HG03097 (cell line): ENCODE measurements at regions not wholly inside any gene's neighbourhood (a gene's known extent, or its start where the extent isn't known, plus 50 kb on each side); places are given as distances from the start of the nearest gene placed in this dataset.

Experiments used
- ATAC-seq: cut with Tn5 transposase; IDR thresholded peaks from one replicate; pipeline ENCODE4 v1.9.1; 2021; ENCODE audit not compliant: unreplicated experiment, low FRiP score

- no peak for ATAC-seq
Measured at GRCh38 chr2:34104601-34105000, 505.5 kb upstream of the FAM98A start.

DNA sequence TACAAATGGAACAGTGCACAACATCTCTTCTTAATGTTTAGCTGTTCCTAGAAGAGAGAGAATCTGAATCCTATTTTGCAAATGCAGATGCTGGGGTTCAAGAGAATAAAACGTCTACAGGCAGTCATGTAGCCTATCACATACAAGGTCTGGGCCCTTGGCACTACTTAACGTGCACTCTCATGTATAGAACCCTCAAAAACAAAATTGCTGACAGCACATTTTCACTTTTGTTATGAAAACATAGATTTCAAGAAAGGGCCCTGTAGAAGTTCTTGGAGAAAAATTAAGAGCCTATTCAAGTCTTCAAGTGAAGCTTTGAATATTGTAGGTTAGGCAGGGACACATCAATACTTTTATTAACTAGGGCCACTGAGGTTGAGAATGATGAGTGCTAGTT is 504.3 kb upstream of the FAM98A start:
- no peak for ATAC-seq

DNA sequence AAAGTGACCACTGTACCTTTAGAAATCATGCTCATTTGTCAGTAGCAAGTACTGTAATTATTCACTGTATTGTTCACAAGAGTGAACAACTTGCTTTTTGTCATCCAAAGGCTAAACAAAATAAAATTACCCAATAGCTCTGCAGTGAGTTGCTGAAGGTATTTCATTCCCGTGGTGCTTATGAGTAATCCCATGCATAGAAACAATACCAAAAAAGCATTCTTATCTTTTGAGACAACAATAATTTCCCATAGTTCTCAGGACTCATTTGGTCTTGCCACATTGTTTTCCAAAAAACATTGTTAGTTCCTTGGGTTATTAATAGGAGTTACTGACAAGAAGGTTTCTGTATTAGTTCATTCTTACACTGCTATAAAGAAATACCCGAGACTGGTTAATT is 503.2 kb upstream of the FAM98A start:
- no peak for ATAC-seq

- no peak for ATAC-seq
Measured at GRCh38 chr2:34099377-34099776, 500.3 kb upstream of the FAM98A start.

DNA sequence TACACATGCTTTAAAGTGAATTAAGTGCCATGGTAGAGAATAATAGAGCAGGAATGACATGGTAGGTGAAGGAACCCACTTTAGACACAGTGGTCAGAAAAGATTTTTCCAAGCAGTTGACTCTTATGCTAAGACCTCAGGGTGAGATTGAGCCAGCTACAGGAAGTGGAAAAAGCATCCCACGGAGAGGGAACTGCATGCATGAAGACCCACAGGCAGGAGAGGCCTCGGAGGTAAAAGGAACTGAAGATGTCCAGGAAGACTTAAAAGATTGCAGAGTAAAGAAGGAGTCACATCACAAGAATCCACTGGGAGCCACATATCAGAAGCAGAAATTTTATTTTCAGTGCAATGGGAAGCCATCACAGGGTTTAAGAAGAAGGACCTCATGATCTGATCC is 499.2 kb upstream of the FAM98A start:
- no peak for ATAC-seq

DNA sequence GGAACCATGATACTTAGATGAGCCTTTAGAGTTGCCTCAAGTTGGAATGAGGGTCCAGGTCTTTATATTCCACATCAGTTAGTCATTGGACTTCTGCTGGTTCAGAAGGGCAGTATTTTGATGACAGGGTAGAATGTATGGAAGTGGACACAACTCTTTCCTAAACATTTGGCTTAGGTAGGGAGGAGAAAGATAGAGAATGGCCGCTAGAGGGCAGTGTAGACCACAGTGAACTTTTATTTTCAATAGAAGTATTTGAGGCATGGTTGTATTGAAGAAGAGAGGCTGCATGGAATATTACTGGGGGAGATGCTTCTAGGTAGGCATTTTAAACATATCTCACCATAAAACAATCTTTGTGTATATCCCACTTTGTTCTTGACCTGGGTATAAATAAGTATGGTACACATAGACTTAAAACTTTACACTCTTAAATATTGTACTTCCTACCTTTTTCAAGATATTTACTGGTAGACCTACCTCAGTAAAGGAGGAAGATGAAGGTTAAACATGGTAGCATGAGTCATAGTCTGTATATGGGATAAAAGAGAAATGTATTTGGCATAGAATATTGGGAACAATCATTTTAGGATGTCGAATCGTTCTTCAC is 497.6 kb upstream of the FAM98A start:
- ATAC-seq = peak; percentile 67

- no peak for ATAC-seq
Measured at GRCh38 chr2:34093790-34094189, 494.7 kb upstream of the FAM98A start.

GRCh38 chr2:34070196-34070595 is 471.1 kb upstream of the FAM98A start:
- ATAC-seq = no peak

GRCh38 chr2:34069604-34070003 is 470.5 kb upstream of the FAM98A start:
- no peak for ATAC-seq

DNA sequence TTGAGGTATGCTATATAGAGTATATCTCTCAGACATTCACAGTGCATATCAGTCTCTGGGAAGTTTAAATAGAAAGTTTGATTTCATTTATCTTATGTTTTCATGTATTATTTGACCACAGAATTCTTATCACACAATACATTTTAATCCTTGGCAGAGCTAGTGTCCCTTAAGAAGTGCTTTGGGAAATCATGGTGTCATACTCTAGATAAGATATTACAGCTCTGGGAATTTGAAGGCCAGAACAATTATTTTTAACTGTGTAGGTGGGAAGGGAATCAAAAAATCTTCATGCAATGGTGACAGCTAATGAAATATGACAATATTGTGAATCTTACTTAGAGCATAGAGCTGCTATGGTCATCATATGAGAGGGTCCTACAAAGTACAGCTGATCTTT is 451.3 kb upstream of the FAM98A start:
- ATAC-seq = no peak

GRCh38 chr2:34045101-34045655 is 446.1 kb upstream of the FAM98A start:
- no peak for ATAC-seq

DNA sequence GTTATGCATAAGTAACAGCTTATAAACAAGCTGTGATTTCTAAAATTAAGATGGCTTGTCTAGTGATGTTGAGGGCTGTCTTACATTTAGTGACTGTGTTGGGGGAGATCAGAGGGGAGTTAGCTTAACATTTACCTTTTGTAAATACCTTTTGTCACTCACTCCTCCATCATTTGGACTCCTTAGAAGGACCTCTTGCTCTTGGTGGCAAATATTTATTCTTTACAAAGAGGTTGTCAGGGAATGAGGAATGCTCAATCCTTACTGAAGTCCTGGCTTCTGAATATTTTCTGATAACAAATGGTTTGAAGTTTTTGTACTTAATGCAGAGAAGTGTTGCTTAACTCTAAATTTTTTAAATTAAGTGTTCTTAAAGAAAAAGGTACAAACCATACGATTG is 438.8 kb upstream of the FAM98A start:
- ATAC-seq = no peak

GRCh38 chr2:34037157-34037556 is 438.1 kb upstream of the FAM98A start:
- ATAC-seq = no peak

GRCh38 chr2:34031097-34031496 is 432.0 kb upstream of the FAM98A start:
- ATAC-seq = no peak

DNA sequence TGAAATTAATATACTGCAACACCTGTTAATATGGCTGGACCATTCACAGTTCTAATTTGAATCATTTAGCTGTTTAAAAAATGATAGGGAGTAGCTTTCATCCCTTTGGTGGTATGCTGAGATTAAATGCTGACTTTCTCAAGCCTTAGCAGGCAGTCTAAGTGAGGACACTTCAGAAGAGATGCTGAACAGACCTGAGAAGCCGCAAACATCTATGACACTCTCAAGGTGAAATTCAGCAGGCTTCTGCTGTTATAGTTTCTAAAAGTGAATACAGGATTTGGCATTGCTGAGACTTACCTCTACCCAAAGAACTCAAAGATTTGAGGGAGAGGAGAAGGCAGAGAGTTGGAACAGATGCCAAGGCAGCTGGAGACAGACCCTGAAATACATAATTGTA is 431.2 kb upstream of the FAM98A start:
- ATAC-seq = no peak

- ATAC-seq = no peak
Measured at GRCh38 chr2:34029073-34029472, 430.0 kb upstream of the FAM98A start.

- no peak for ATAC-seq
Measured at GRCh38 chr2:34025196-34025595, 426.1 kb upstream of the FAM98A start.

DNA sequence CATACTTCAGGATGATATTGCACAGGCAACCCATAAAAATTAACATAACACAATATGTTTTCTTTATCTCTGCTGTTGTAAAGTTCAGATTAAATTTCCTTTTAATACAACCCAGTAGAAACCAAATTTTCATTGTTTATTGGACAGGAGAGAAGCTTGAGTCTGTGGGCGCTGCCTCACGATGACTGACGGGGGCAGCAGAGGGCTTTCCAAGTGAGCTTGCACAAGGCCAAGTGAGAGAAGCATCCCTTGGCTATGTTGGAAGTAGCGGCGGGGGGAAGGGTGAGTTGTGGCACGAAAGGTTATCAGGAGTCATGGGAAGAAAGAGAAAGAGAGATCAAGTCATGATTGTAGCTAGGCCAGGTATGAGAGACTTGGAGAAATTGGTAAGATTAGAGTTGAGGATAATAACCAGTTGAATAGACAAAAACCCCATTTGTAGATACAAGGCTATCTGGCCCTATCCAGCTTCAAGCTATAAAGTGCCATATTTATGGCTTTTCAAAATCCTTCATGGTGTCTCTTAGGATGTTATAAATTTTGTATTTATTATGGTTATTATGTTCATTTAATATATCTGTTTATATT is 413.7 kb upstream of the FAM98A start:
- ATAC-seq = no peak

GRCh38 chr2:34011684-34012083 is 412.6 kb upstream of the FAM98A start:
- ATAC-seq = no peak

- no peak for ATAC-seq
Measured at GRCh38 chr2:34005901-34006300, 406.8 kb upstream of the FAM98A start.

- no peak for ATAC-seq
Measured at GRCh38 chr2:34004936-34005335, 405.8 kb upstream of the FAM98A start.

GRCh38 chr2:34003795-34004194 is 404.7 kb upstream of the FAM98A start:
- ATAC-seq = no peak

GRCh38 chr2:34001557-34001956 is 402.5 kb upstream of the FAM98A start:
- no peak for ATAC-seq
